Nucleus accumbens (tissue), 56 donors: ENCODE measurements at regions not wholly inside any gene's neighbourhood (a gene's known extent, or its start where the extent isn't known, plus 50 kb on each side); places are given as distances from the start of the nearest gene placed in this dataset.
"Not testable (repeated sequence)": the region's sequence is repeated elsewhere in the genome, so short reads cannot be mapped to it uniquely, and the experiment has no call there.

ENCODE experiments used
- DNase-seq, 56 donors: peaks; one replicate each; lab custom pipeline; 2025; lab: John Stamatoyannopoulos, UW

- no peak for DNase-seq
Measured at GRCh38 chr3:80676261-80676660, 908.5 kb upstream of the ROBO1 start.

GRCh38 chr3:80675790-80676189, 908.0 kb upstream of the ROBO1 start:
- DNase-seq = no peak

GRCh38 chr3:80668600-80669294, 900.9 kb upstream of the ROBO1 start:
- no peak for DNase-seq

- no peak for DNase-seq
Measured at GRCh38 chr3:80668100-80668499, 900.3 kb upstream of the ROBO1 start.

- no peak for DNase-seq
Measured at GRCh38 chr3:80663426-80663825, 895.6 kb upstream of the ROBO1 start.

- DNase-seq = no peak
Measured at GRCh38 chr3:80655216-80655615, 887.4 kb upstream of the ROBO1 start.

GRCh38 chr3:80649170-80649569, 881.4 kb upstream of the ROBO1 start:
- no peak for DNase-seq

GRCh38 chr3:80643421-80643820, 875.6 kb upstream of the ROBO1 start:
- DNase-seq = no peak

GRCh38 chr3:80618295-80619256, 850.8 kb upstream of the ROBO1 start:
- DNase-seq = no peak

- DNase-seq = no peak
Measured at GRCh38 chr3:80612366-80612765, 844.6 kb upstream of the ROBO1 start.

- DNase-seq = not testable (repeated sequence)
Measured at GRCh38 chr3:80608072-80608471, 840.3 kb upstream of the ROBO1 start.

GRCh38 chr3:80606073-80606472, 838.3 kb upstream of the ROBO1 start:
- DNase-seq = no peak

GRCh38 chr3:80601479-80601878, 833.7 kb upstream of the ROBO1 start:
- DNase-seq = no peak

- no peak for DNase-seq
Measured at GRCh38 chr3:80592792-80593191, 825.0 kb upstream of the ROBO1 start.

GRCh38 chr3:80586338-80586737, 818.5 kb upstream of the ROBO1 start:
- no peak for DNase-seq

GRCh38 chr3:80580146-80580545, 812.3 kb upstream of the ROBO1 start:
- no peak for DNase-seq

- DNase-seq = no peak
Measured at GRCh38 chr3:80564391-80564790, 796.6 kb upstream of the ROBO1 start.

GRCh38 chr3:80559701-80560100, 791.9 kb upstream of the ROBO1 start:
- DNase-seq = no peak

- DNase-seq = no peak
Measured at GRCh38 chr3:80556763-80557162, 789.0 kb upstream of the ROBO1 start.

GRCh38 chr3:80554304-80554703, 786.5 kb upstream of the ROBO1 start:
- DNase-seq = no peak

GRCh38 chr3:80553211-80553610, 785.4 kb upstream of the ROBO1 start:
- DNase-seq = no peak

GRCh38 chr3:80550174-80550573, 782.4 kb upstream of the ROBO1 start:
- peak in 2 of 56 donors; percentile 0 to 1 for DNase-seq
